NB4 (cell line): ENCODE measurements at regions not wholly inside any gene's neighbourhood (a gene's known extent, or its start where the extent isn't known, plus 50 kb on each side); places are given as distances from the start of the nearest gene placed in this dataset.

Experiments
- MYC ChIP-seq: IDR thresholded peaks from 2 replicates; pipeline ENCODE4 v1.6.1; 2011; ENCODE audit warnings: low read depth, low read length
- POLR2A ChIP-seq: IDR thresholded peaks from 2 replicates; pipeline ENCODE4 v1.6.1; 2011; ENCODE audit warnings: mild to moderate bottlenecking; ENCODE audit not compliant: insufficient read length; ENCODE audit errors: extremely low read depth
- TF ChIP-seq, protein P1 (sequence below): IDR thresholded peaks from one replicate; pipeline ENCODE4 v1.5.1; 2012; ENCODE audit warnings: low read depth, low read length
- TF ChIP-seq, protein P2 (sequence below): IDR thresholded peaks from 2 replicates; pipeline ENCODE4 v1.6.1; 2011; ENCODE audit warnings: low read depth, low read length

DNA sequence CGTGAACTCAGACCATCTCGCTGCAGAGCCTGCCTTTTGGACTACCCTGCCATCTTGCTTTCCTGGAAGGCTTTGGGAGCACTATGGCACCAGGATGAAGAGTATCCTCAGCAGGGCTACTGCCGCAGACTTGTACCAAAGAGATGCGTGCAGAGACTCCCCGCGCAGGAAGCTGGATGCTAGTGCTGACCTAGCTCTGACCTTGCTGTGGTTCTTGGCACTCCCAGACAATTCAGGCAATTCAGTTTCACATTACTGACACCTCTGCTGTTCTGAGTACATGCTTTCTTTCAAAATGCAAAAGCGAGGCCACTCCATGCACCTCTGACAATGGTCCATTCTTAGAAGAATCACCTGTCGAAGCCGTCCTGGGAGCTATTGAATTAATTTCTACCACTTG lies 251.5 kb upstream of the MEX3C start:
- TF ChIP-seq, protein P1, sequence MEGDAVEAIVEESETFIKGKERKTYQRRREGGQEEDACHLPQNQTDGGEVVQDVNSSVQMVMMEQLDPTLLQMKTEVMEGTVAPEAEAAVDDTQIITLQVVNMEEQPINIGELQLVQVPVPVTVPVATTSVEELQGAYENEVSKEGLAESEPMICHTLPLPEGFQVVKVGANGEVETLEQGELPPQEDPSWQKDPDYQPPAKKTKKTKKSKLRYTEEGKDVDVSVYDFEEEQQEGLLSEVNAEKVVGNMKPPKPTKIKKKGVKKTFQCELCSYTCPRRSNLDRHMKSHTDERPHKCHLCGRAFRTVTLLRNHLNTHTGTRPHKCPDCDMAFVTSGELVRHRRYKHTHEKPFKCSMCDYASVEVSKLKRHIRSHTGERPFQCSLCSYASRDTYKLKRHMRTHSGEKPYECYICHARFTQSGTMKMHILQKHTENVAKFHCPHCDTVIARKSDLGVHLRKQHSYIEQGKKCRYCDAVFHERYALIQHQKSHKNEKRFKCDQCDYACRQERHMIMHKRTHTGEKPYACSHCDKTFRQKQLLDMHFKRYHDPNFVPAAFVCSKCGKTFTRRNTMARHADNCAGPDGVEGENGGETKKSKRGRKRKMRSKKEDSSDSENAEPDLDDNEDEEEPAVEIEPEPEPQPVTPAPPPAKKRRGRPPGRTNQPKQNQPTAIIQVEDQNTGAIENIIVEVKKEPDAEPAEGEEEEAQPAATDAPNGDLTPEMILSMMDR: no peak
- no peak for TF ChIP-seq POLR2A
- no peak for TF ChIP-seq MYC
- TF ChIP-seq, protein P2, sequence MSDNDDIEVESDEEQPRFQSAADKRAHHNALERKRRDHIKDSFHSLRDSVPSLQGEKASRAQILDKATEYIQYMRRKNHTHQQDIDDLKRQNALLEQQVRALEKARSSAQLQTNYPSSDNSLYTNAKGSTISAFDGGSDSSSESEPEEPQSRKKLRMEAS: no peak
